SK-N-SH (cell line): ENCODE measurements at regions not wholly inside any gene's neighbourhood (a gene's known extent, or its start where the extent isn't known, plus 50 kb on each side); places are given as distances from the start of the nearest gene placed in this dataset.

ENCODE experiments used
- CTCF ChIA-PET: fragments of 300-600, 350-600 bp; formaldehyde crosslinking; extraction: SDS; loops from one replicate; lab custom pipeline; 2021; lab: Yijun Ruan, JAX
- POLR2A ChIA-PET: fragments of 350-600 bp; sonication (Branson Sonifier 250); formaldehyde crosslinking; extraction: SDS; loops from one replicate; lab custom pipeline; 2020; ENCODE audit warnings: antibody characterized with exemption, inconsistent platforms; lab: Yijun Ruan, JAX
- DNase-seq: peaks from one replicate; pipeline ENCODE4 v3.0.0; 2012
- H2AFZ ChIP-seq: fragments of 200-600 bp; sonication (generic); 2 replicates; pipeline ENCODE4 v1.8.1; 2016; ENCODE audit warnings: antibody characterized with exemption, mild to moderate bottlenecking, low read depth
- H3F3A ChIP-seq: fragments of 200-600 bp; sonication (generic); replicated peaks from 2 replicates; pipeline ENCODE3; 2016; ENCODE audit warnings: antibody characterized with exemption, mild to moderate bottlenecking; ENCODE audit not compliant: insufficient read depth
- H3K27ac ChIP-seq, 2 experiments: fragments of 200-500 bp in 1 of 2; fragments of 200-600 bp in 1 of 2; sonication (Bioruptor generic) in 1 of 2; sonication (generic), shearing (Covaris generic) in 1 of 2; 2 replicates each; pipeline versions ENCODE4 v1.5.1 to v1.6.1; 2014 to 2016; ENCODE audit warnings: low read depth in 2 of 2, inconsistent platforms in 1 of 2, low read length in 1 of 2, mild to moderate bottlenecking in 1 of 2, mixed read lengths in 1 of 2
- H3K27me3 ChIP-seq: fragments of 200-600 bp; sonication (generic), shearing (Covaris generic); 2 replicates; pipeline ENCODE4 v1.6.1; 2016; ENCODE audit warnings: mixed run types; ENCODE audit not compliant: insufficient read depth
- H3K36me3 ChIP-seq, 2 experiments: fragments of 200-500 bp in 1 of 2; fragments of 200-600 bp in 1 of 2; sonication (Bioruptor generic) in 1 of 2; sonication (generic) in 1 of 2; replicated peaks in 1 of 2; 2 replicates each; pipeline versions ENCODE3 to v1.5.1; 2014 to 2016; ENCODE audit warnings: low read length in 1 of 2, mild to moderate bottlenecking in 1 of 2; ENCODE audit not compliant: insufficient read depth in 2 of 2, control insufficient read depth in 1 of 2
- H3K4me1 ChIP-seq, 2 experiments: fragments of 200-500 bp in 1 of 2; fragments of 200-600 bp in 1 of 2; sonication (Bioruptor generic) in 1 of 2; sonication (generic), shearing (Covaris generic) in 1 of 2; 2 replicates each; pipeline versions ENCODE4 v1.5.1 to v1.6.1; 2014 to 2016; ENCODE audit warnings: low read depth in 1 of 2, low read length in 1 of 2, mixed run types in 1 of 2; ENCODE audit not compliant: insufficient read depth in 2 of 2, control insufficient read depth in 1 of 2
- H3K4me2 ChIP-seq: fragments of 200-600 bp; sonication (generic), shearing (Covaris generic); 2 replicates; pipeline ENCODE4 v1.6.1; 2017; ENCODE audit warnings: mixed run types
- H3K4me3 ChIP-seq, 2 experiments: fragments of 200-500 bp in 1 of 2; fragments of 200-600 bp in 1 of 2; sonication (Bioruptor generic) in 1 of 2; sonication (generic), shearing (Covaris generic) in 1 of 2; 2 replicates each; pipeline versions ENCODE4 v1.5.1 to v1.8.1; 2014 to 2016; ENCODE audit warnings: low read depth in 2 of 2, inconsistent platforms in 1 of 2, low read length in 1 of 2, mild to moderate bottlenecking in 1 of 2, mixed read lengths in 1 of 2, moderate library complexity in 1 of 2
- H3K79me2 ChIP-seq: fragments of 200-600 bp; sonication (generic); 2 replicates; pipeline ENCODE4 v1.8.1; 2017; ENCODE audit warnings: mild to moderate bottlenecking; ENCODE audit not compliant: insufficient read depth
- H3K9ac ChIP-seq: fragments of 200-600 bp; sonication (generic); 2 replicates; pipeline ENCODE4 v1.6.1; 2017; ENCODE audit warnings: mixed run types
- H3K9me2 ChIP-seq: fragments of 200-600 bp; sonication (generic); 2 replicates; pipeline ENCODE4 v1.6.1; 2017; ENCODE audit warnings: mixed run types
- H3K9me3 ChIP-seq: fragments of 200-600 bp; sonication (generic); 2 replicates; pipeline ENCODE4 v1.6.1; 2017; ENCODE audit warnings: mixed run types, mild to moderate bottlenecking, moderate library complexity
- H4K20me1 ChIP-seq: fragments of 200-600 bp; sonication (generic); 2 replicates; pipeline ENCODE4 v1.6.1; 2017; ENCODE audit warnings: mild to moderate bottlenecking, mixed run types; ENCODE audit not compliant: insufficient read depth
- EP300 ChIP-seq, 2 experiments: IDR thresholded peaks; 2 replicates each; pipeline versions ENCODE4 v1.4.0 to v1.6.1; 2012; ENCODE audit warnings: borderline replicate concordance in 1 of 2, low read depth in 1 of 2, low read length in 1 of 2
- FOSL2 ChIP-seq: IDR thresholded peaks from 2 replicates; pipeline ENCODE4 v1.4.0; 2012; ENCODE audit warnings: low read depth, mild to moderate bottlenecking, moderate library complexity, borderline replicate concordance
- FOXM1 ChIP-seq: IDR thresholded peaks from 2 replicates; pipeline ENCODE4 v1.4.0; 2012; ENCODE audit warnings: low read depth, mild to moderate bottlenecking
- IRF3 ChIP-seq: fragments of 150-350 bp; IDR thresholded peaks from 2 replicates; pipeline ENCODE4 v1.6.1; 2016; ENCODE audit warnings: mild to moderate bottlenecking, low read depth, low read length
- MEF2A ChIP-seq: IDR thresholded peaks from 2 replicates; pipeline ENCODE4 v1.4.0; 2012; ENCODE audit warnings: low read depth, borderline replicate concordance
- MXI1 ChIP-seq: IDR thresholded peaks from 2 replicates; pipeline ENCODE4 v1.6.1; 2012; ENCODE audit warnings: mild to moderate bottlenecking, low read depth, low read length, improper control_type of control experiment
- NFIC ChIP-seq: IDR thresholded peaks from 2 replicates; pipeline ENCODE4 v1.4.0; 2012; ENCODE audit warnings: borderline replicate concordance
- NRF1 ChIP-seq: IDR thresholded peaks from 2 replicates; pipeline ENCODE4 v1.6.1; 2012; ENCODE audit warnings: low read depth, mild to moderate bottlenecking, low read length
- PBX3 ChIP-seq: IDR thresholded peaks from 2 replicates; pipeline ENCODE4; 2012
- RCOR1 ChIP-seq: fragments of 150-350 bp; IDR thresholded peaks from 2 replicates; pipeline ENCODE4 v1.6.1; 2017; ENCODE audit warnings: antibody characterized with exemption, low read length
- RFX5 ChIP-seq: IDR thresholded peaks from 2 replicates; pipeline ENCODE4 v1.6.1; 2012; ENCODE audit warnings: mild to moderate bottlenecking, improper control_type of control experiment, low read length
- SMC3 ChIP-seq: IDR thresholded peaks from 2 replicates; pipeline ENCODE4 v1.6.1; 2012; ENCODE audit warnings: low read depth, low read length, improper control_type of control experiment
- TEAD4 ChIP-seq: IDR thresholded peaks from 2 replicates; pipeline ENCODE4 v1.4.0; 2012; ENCODE audit warnings: mild to moderate bottlenecking, borderline replicate concordance; ENCODE audit not compliant: insufficient read depth
- USF1 ChIP-seq: IDR thresholded peaks from 2 replicates; pipeline ENCODE4 v1.4.0; 2012; ENCODE audit warnings: low read depth, borderline replicate concordance
- USF2 ChIP-seq: fragments of 150-350 bp; IDR thresholded peaks from 2 replicates; pipeline ENCODE4 v1.6.1; 2017; ENCODE audit warnings: antibody characterized with exemption, low read length, low read depth, borderline replicate concordance
- ZBTB33 ChIP-seq: IDR thresholded peaks from 2 replicates; pipeline ENCODE4 v1.4.0; 2012; ENCODE audit warnings: low read depth, borderline replicate concordance
- WGBS: methylation state at CpG from one replicate; pipeline ENCODE4 v1.1.6; 2017; ENCODE audit warnings: low lambda C conversion rate; 5-methylcytosine and 5-hydroxymethylcytosine counted together

- TF ChIP-seq IRF3 (no peak), FOXM1 (no peak), TEAD4 (no peak), RFX5 (no peak), EP300 (IDR thresholded peaks at IDR 0.05; ENCODE audit: borderline replicate concordance in 1 of 2, low read depth in 1 of 2, low read length in 1 of 2) (no peak), USF2 (no peak), NFIC (no peak), PBX3 (no peak), ZBTB33 (no peak), FOSL2 (no peak), MEF2A (no peak), USF1 (no peak), SMC3 (no peak), NRF1 (no peak)
- TF ChIP-seq, all 33 proteins: peak for 0
These were observed 60.2 kb upstream of the RPS6KA2 start (continued) for GRCh38 chr6:166687070-166687878.

- ChIA-PET CTCF (no interaction called here), POLR2A (no interaction called here)
- no peak overlapping the region for H3K9ac ChIP-seq
- H3K27me3 ChIP-seq: no peaks in the 10 kb centered on the region
- no peak for DNase-seq
- H3K36me3 ChIP-seq: no peaks in the 10 kb centered on the region
- no peaks in the 10 kb centered on the region for H3K9me2 ChIP-seq
- peaks cover 4 to 5% of the 10 kb centered on the region in 2 experiments; a peak in 3 of 4 replicates for H3K4me1 ChIP-seq
- WGBS: 70% methylated on average over 2 of the region's 2 CpGs
- H3K9me3 ChIP-seq: no peaks in the 10 kb centered on the region
- H3K4me2 ChIP-seq: no peak overlapping the region
- no peaks in the 10 kb centered on the region for H3K79me2 ChIP-seq
- H3F3A ChIP-seq: peaks cover under 1% of the 10 kb centered on the region
- no peak for TF ChIP-seq RCOR1
- TF ChIP-seq MXI1: no peak
- no peak for TF ChIP-seq NRF1
- no peak for TF ChIP-seq EP300 (IDR thresholded peaks at IDR 0.05; ENCODE audit: borderline replicate concordance in 1 of 2, low read depth in 1 of 2, low read length in 1 of 2)
- TF ChIP-seq IRF3: no peak
- no peak overlapping the region for H2AFZ ChIP-seq
- H3K27ac ChIP-seq: no peak overlapping the region
- H3K4me3 ChIP-seq: no peak overlapping the region
- H4K20me1 ChIP-seq: no peaks in the 10 kb centered on the region
These were observed 59.3 kb upstream of the RPS6KA2 start for GRCh38 chr6:166686317-166686716.
